NCI-H2227 (cell line): ENCODE measurements at regions not wholly inside any gene's neighbourhood (a gene's known extent, or its start where the extent isn't known, plus 50 kb on each side); places are given as distances from the start of the nearest gene placed in this dataset.
"Not testable (repeated sequence)": the region's sequence is repeated elsewhere in the genome, so short reads cannot be mapped to it uniquely, and the experiment has no call there.

Source experiments
- DNase-seq: peaks from one replicate; lab custom pipeline; 2025; ENCODE audit not compliant: unreplicated experiment; lab: John Stamatoyannopoulos, UW

GRCh38 chr4:141290771-141291170, 70.1 kb downstream of the ZNF330 start:
- DNase-seq, result no peak

DNA sequence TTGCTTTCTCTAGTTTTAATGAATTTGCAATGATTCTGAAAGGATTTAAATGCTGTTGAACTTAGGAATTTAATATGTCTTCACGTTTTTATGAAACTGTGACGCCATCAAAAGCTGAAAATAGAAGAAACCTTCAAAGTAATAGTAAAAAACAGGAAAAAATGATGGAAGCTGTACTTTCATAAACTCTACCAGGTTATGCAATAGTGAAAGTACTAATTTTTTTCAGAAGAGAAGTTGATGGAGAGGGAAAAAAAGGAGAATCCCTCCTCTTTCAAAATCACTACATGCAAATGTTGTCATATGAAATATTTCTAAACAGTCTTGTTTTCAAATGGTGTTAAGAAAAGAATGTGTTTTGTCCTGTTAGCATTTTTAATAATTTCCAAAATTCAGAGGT, 73.6 kb downstream of the ZNF330 start:
- DNase-seq, result no peak

GRCh38 chr4:141301216-141301615, 80.5 kb downstream of the ZNF330 start:
- DNase-seq, result no peak

DNA sequence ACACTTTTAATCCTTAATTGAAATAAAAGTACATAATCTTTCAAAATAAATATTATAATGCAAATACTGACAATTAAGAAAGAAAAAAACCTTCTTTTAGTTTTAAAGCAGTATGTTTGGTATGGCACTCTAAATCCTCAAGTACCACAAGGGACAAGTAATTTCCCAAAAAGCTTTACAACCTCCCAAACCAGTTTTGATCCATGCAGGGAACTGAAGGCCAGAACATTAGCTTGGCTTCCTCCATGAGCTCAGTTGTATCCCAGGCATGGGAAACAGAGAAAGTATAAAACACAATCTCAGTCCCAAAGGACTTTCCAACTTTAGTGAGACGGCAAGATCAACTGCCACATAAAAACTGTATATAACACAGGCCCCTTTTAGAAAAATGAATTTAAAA, 82.2 kb downstream of the ZNF330 start:
- DNase-seq, result no peak

GRCh38 chr4:141304346-141304745, 83.7 kb downstream of the ZNF330 start:
- no peak for DNase-seq

GRCh38 chr4:141306331-141306730, 85.6 kb downstream of the ZNF330 start:
- DNase-seq, result no peak

DNA sequence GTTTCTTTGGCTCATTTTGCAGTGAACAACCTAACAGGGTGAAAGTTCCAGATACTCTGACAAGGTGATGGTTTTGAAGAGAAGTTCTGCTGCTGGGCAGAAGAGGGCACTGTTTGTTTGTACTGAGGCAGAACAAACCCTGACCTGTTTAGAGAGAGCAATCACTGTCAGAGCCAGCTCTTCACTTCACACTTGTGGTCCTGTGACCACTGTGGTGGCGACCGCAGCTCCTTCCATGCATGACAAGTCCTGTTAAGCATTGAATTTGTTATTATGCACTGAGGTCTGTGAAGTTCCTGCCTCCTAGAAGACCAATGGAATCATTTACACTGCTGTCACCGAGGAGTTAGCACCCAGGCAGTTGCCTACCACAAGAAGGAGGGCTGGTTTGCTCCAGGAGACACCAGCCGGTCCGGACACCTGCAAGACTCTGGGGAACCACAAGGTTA, 86.6 kb downstream of the ZNF330 start:
- DNase-seq, result peak; percentile 37

DNA sequence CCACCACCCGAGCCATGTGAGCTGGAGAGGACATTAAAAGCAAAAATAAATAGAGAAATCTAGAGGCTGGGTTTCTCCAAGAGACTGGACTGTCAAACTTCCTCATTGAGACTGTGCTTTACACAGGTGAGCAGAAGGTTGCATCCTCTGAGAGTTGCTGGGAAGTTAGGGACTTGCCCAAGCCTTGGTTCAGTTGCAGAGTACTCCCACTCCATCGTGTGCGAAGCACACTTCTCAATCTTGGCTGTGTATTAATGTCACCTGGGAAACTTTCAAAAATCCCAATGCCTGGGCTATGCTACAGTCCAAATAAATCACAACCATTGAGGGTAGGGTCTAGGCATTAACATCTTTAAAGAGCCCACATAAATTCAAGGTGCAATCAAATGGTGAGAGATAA, 89.2 kb downstream of the ZNF330 start:
- no peak for DNase-seq

DNA sequence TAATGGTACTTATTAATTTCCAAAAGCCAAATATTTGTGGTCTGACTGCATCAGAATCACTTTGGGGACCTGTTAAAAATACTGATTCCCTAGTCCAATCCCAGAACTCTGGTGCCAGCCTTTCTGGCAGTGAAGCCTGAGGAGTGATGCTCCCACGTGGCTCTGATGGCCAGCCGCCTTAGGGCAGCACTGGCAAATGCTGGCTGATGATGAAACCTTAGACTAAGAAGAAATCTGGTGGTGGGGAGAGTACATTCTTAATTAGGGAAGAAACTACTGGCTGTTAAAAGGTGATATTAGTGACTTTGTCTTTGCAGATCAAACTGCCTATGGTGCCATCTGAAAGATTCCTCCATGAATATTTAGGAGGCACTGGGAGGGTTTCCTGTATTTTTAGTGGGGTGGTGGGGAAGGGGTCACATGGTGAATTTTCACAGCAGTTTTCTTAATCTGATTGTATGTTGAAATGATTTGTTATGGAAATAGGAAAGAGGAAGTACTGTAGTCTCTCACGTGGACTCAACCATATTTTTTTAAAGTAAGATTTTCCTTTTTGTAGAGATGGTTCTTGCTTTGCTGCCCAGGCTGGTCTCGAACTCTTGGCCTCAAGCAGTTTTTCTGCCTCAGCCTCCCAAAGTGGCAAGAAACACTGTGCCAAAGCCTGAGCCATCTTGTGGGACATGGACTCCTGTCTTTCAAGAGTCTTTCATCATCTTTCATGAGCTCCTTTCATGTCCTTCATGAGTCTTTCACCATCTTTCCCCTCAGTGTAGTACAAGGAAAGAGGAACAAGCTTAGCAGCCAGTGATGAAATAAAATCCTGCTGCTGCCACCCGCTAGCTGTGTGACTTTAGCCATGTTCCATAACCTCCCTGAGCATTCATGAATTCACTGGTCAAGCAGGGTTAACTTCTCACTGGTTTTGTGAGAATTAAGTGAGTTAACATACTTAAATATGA, 90.8 kb downstream of the ZNF330 start:
- no peak for DNase-seq

DNA sequence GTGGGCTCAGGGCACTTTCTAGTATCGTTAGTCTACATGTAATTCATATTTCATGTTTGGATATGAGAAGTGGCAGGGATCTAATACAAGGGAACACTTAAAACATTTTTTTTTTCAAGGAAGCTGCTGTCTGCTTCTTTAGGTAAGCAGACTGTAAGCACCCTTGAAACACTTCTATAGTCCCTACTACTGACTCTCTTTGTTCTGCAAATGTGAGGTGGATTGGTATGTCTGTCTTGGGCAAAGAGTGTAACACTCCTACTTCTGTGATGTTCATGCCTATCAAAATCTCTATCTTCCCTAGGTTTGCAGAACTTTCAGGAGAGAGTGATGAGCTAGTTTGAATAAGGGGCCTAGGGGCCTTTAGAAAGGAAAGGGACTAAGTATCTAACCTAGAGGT, 93.9 kb downstream of the ZNF330 start:
- no peak for DNase-seq

- DNase-seq, result no peak
Observed at GRCh38 chr4:141328560-141329173, 108.0 kb downstream of the ZNF330 start.

GRCh38 chr4:141329174-141329569, 108.5 kb downstream of the ZNF330 start:
- DNase-seq, result no peak

DNA sequence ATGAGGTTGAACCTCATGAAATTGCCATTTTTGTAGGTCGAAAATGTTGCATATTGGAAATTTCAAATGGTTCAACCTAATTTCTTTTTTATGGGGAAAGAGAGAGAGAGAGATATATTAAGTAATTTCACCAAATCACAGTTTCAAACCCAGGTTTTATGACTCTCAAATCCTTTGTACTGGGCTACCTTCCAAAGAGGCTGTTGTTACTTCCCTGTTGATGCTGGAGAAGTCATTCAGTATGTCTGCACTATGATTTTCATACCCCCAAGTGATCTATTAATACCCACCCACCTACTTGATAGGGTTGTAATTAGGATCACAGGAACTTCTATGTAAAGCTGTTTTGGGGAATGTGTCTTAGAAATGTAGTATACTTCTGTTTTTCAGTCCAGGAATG, 109.9 kb downstream of the ZNF330 start:
- DNase-seq, result no peak

DNA sequence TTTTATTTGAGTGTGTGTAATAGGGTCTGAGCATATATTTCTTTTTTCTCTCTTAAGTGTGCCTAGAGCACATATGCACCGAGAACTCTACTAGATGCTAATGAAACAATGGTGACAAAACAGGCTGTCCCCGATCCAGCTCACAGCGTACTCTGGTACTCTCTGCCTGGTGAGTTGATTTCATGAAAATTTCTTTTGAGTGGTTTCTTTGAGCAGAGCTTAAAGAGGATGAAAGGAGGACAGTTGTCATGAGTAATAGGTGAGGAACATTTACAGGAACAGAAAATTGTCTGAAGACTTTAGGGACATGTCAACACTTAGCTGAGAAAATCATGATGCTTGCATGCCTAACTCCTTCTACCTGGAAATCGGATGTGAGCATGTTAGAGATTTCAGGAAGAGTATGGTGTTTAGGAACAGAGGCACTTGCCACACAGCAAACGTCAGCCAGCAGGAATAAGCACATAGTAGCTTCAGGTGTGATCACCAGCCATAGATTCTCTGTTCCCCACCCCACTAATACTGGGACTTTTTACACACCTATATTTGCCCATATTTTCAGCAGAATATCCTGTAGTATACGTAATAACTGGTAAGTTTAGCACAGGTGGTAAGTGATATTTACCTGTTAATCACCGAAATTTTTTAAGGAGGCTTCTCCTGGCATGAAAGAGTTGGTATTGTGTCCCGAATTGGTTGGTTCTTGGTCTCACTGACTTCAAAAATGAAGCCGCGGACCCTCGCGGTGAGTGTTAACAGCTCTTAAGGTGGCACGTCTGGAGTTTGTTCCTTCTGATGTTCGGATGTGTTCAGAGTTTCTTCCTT, 111.1 kb downstream of the ZNF330 start:
- no peak for DNase-seq

GRCh38 chr4:141332359-141333181, 111.9 kb downstream of the ZNF330 start:
- DNase-seq, result peak; percentile 75

GRCh38 chr4:141333456-141334230, 112.9 kb downstream of the ZNF330 start:
- DNase-seq, result not testable (repeated sequence)

GRCh38 chr4:141335166-141335565, 114.5 kb downstream of the ZNF330 start:
- no peak for DNase-seq

- no peak for DNase-seq
Observed at GRCh38 chr4:141338238-141338637, 117.5 kb downstream of the ZNF330 start.

DNA sequence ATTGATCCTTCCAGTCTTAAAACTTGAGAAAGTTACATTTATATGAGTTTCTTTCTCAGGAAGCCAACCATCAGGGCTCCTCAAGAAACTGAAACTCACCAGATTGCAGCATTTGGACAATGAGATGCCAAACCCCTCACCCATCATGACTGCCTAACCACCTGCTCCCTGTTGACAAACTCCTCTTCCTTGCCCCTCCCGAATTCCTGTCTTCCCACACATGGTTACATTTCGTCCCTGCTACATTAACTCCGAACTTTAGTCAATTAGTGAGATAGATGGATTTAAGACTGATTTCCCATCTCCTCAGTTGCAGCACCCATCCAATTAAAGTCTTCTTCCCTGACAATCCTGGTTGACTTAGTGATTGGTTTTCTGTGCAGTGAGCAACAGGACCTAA, 118.7 kb downstream of the ZNF330 start:
- no peak for DNase-seq

- DNase-seq, result no peak
Observed at GRCh38 chr4:141339966-141340365, 119.3 kb downstream of the ZNF330 start.
